NCI-H2107 (cell line): ENCODE measurements at regions not wholly inside any gene's neighbourhood (a gene's known extent, or its start where the extent isn't known, plus 50 kb on each side); places are given as distances from the start of the nearest gene placed in this dataset.

Experiments used
- DNase-seq: peaks from one replicate; lab custom pipeline; 2025; lab: John Stamatoyannopoulos, UW

DNA sequence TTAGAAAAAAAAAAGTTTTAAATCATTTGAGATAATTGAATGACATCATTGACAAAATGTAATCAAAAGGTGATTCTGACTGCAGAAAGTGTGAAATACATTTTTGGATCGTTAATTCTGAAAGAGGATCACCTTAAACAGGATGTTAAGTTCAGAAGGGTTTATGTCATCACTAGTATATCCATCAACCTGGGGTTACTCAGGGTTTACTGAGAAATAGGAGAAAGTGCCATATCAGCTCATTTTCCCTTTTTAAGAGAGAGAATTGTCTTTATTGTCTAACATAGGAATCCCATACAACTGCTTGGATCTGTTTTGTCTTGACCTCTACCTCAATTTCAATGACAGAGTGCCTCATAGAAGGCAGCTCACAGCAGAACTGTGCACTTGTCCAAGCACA, 466.1 kb upstream of the LINC00305 start:
- DNase-seq: no peak

- DNase-seq: no peak
Measured at GRCh38 chr18:64614446-64614845, 465.6 kb upstream of the LINC00305 start.

DNA sequence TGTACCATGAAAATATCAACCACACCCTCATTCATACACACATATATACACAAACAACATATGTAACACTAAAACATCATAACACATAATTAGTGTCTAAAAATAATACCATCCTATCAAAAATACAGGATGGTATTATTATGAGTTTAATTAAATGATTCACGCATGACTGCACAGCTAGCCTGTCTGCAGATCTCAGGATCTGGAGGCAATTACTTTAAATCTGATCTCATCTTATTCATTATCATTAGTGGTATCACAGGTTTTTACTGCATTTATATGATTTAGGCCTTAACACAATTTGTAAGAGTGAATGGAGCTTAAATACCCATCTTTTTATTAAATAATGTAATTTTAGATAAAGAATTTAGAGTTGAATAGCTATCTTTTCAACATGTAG, 443.4 kb upstream of the LINC00305 start:
- DNase-seq: no peak

- DNase-seq: no peak
Measured at GRCh38 chr18:64589000-64589399, 440.1 kb upstream of the LINC00305 start.

- DNase-seq: no peak
Measured at GRCh38 chr18:64566456-64566855, 417.6 kb upstream of the LINC00305 start.

- DNase-seq: no peak
Measured at GRCh38 chr18:64562651-64563050, 413.8 kb upstream of the LINC00305 start.

GRCh38 chr18:64546451-64546850, 397.6 kb upstream of the LINC00305 start:
- no peak for DNase-seq

DNA sequence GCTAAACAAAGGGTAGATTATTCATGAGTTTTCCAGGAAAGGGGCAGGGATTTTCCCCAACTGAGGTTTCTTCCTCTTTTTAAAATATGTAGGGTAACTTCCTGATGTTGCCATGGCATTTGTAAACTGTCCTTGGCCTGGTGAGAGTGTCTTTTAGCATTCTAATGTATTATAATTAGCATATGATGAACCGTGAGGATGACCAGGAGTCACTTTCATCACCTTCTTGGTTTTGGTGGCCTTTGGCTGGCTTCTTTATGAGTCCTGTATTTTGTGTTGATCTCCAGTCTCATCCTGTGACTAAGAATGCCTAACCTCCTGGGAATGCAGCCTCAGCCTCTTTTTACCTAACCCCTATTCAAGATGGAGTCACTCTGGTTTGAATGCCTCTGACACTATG, 391.0 kb upstream of the LINC00305 start:
- DNase-seq: no peak

DNA sequence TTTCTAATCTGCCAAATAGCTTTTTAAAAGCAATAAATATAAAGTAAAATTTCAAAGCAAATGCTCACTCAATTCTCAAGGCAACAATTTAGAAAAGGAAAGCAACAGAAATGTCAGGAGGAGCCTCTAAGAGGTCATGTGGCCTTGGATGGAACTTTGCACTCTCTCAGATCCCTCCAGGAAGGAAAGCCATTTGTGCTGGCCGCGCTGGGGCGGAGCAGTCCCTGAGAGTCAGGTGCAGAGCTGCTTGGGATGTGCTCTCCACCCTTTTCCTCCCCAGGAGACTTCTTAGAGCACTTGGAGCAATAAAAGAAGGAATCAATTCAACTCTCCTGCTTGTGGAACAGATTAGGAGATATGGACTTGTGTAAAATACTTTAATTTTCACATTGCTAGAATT, 379.8 kb upstream of the LINC00305 start:
- DNase-seq: no peak

GRCh38 chr18:64519201-64519600, 370.3 kb upstream of the LINC00305 start:
- no peak for DNase-seq

GRCh38 chr18:64518191-64518590, 369.3 kb upstream of the LINC00305 start:
- DNase-seq: no peak

- DNase-seq: no peak
Measured at GRCh38 chr18:64513401-64513800, 364.5 kb upstream of the LINC00305 start.

DNA sequence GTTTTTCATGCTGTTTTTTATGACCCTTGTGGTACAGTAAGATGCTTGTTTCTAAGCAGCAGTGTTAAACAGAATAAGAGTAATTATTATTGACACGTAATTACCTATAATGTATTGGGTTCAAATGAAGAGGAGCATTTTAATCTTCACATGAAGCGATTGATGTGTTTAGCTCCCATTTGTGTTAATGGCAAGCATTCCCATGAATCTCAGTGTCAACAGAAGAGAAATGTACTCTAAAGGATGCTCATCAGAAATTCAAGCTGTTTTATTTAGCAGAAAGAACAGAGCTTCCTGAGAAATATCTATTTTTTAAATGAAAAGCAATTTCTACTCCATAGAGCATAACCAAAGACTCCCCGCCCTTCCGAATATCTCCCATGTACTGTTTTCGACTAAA, 341.3 kb upstream of the LINC00305 start:
- DNase-seq: no peak

GRCh38 chr18:64488698-64489097, 339.8 kb upstream of the LINC00305 start:
- no peak for DNase-seq

GRCh38 chr18:64474773-64475172, 325.9 kb upstream of the LINC00305 start:
- no peak for DNase-seq

- DNase-seq: no peak
Measured at GRCh38 chr18:64474255-64474654, 325.4 kb upstream of the LINC00305 start.

GRCh38 chr18:64449434-64449833, 300.5 kb upstream of the LINC00305 start:
- DNase-seq: no peak

DNA sequence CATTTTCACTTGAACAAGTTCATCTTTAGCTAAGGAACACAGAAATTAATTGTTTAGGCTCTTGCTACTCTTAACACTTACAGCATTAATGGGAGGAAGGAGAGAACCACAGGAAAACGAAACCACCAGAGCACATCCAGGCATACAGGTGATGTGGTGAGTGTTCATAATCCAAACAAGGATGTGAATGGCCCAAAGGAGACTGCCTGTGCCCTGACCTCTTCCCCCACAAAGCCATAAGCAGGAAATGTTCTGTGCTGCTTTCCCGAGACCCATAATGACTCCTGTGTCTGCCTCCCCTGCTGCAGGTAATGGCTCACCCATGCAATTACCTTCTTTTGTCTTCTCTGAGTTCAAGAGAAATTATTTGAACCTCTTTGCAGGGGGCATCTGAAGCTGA, 295.9 kb upstream of the LINC00305 start:
- DNase-seq: no peak

GRCh38 chr18:64438178-64438577, 289.3 kb upstream of the LINC00305 start:
- DNase-seq: no peak

DNA sequence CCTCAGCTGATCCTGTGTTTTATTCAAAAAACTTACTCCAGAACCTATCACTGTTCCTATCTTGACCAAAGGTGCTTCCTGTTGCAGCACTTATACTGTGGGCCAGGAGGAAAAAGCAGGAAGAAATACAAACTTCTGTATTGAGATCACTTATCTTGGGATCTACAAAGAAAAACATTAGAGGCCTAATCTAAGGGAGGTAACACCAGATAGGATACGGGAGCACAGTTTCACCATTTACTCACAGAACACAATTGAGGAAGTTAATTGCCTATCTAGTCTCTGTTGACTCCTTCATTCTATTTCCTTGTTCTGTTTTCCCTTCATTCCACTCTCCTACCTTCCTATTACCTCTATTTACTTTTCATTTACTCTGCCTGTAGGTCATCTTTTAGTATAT, 287.2 kb upstream of the LINC00305 start:
- no peak for DNase-seq

- DNase-seq: no peak
Measured at GRCh38 chr18:64419156-64419555, 270.3 kb upstream of the LINC00305 start.

DNA sequence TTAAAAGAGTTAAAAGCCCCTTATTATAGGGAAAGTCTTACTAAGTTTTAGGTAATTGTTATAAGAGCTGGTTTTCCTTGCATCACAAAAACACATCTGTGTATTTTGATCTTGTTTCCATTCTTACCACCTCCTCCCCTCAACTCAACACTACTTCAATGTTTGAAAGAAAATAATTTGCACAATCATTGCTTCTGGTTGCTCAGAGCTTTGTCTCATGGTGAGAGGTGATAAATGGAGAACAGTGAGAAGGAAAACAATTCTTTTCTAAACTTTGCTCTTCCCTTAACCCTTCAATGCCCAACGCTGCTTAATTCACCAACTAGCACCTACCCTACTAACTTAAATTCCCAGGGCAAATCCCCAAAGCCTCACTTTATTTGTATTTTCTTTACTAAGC, 268.1 kb upstream of the LINC00305 start:
- no peak for DNase-seq

- no peak for DNase-seq
Measured at GRCh38 chr18:64415218-64415617, 266.3 kb upstream of the LINC00305 start.

DNA sequence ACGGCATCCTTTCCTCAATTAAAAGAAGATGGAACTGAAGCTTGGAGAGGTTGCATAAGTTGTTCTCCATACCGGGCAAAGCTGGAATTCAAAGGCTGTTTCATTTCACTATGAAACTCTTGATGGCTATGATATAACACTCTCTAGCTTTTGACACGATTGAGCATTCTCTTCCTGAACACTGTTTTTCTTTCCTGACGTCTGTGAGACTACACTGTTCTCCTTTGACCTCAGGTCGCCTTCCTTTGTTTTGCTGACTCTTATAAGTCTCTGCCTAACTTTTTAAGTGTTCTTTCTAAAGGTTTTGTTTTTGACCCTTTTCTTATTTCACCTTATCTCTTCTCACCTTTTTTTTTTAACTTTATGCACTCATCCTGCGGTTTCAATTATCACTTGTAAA, 261.8 kb upstream of the LINC00305 start:
- no peak for DNase-seq

- DNase-seq: no peak
Measured at GRCh38 chr18:64409511-64409910, 260.6 kb upstream of the LINC00305 start.
